ENCODE measurements at regions not wholly inside any gene's neighbourhood (a gene's known extent, or its start where the extent isn't known, plus 50 kb on each side); places are given as distances from the start of the nearest gene placed in this dataset.

DNA sequence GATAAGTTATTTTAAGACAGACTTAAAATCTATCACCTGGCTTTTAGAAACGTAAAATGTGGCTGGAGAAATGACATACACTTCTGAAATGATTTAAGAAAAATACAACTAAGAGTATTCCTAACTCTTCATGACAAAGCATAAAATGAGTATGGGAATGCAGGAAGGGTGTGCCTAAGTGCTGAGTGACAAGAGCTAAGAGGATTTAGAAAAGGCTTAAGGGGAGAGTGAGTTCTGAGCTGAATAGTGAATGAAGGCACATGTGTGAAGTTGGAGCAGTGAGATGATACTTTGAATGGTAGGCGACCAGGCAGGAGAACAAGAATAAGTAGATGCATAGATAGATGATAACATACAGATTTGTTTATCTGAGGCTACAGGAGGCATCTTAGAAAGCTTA is 458.3 kb upstream of the TENM3 start:
- Histone ChIP-seq H3K4me1 (ENCODE audit: insufficient read depth, low read length) (no peaks in the 10 kb centered on the region), H3K27me3 (ENCODE audit: control insufficient read depth in 1 of 2, insufficient read depth in 2 of 2, low read length in 2 of 2) (no peaks in the 10 kb centered on the region; a peak in 1 of 5 replicates), H3K9ac (ENCODE audit: insufficient read depth, low read depth, low read length) (no peak overlapping the region), H3K4me2 (ENCODE audit: low read depth, low read length) (no peak overlapping the region), H3K36me3 (replicated peaks in 1 of 2; ENCODE audit: control insufficient read depth in 1 of 2, insufficient read depth in 2 of 2, low read length in 2 of 2) (no peaks in the 10 kb centered on the region), H2AFZ (ENCODE audit: low read length) (no peak overlapping the region), H3K27ac (ENCODE audit: extremely low read length, insufficient read depth, low read length) (no peak overlapping the region), H3K4me3 (replicated peaks in 1 of 3; ENCODE audit: insufficient read depth in 1 of 3, low read depth in 2 of 3, low read length in 3 of 3) (no peak overlapping the region), H3K79me2 (ENCODE audit: insufficient read depth, low read length) (no peaks in the 10 kb centered on the region), H4K20me1 (ENCODE audit: insufficient read depth, low read length) (no peaks in the 10 kb centered on the region), H3K9me3 (ENCODE audit: low read length) (no peaks in the 10 kb centered on the region)
- ChIA-PET CTCF (ENCODE audit: low intra/inter-chr PET ratio, low total read pairs) (no interaction called here), POLR2A (no interaction called here)
- DNase-seq (ENCODE audit: low spot score) (no peak), ATAC-seq (no peak), FAIRE-seq (no peak)
- no TSS peak for BruUV-seq (replicated peaks)
- intact Hi-C loops (cut with micrococcal nuclease; ENCODE audit: unreplicated experiment) (no loop called here), in situ Hi-C loops (cut with HindIII; ENCODE audit: extremely low pct_ligation_motif_present, low pct_unique_long_range_greater_than_20kb) (no loop called here)
- no peak for TF ChIP-seq TMF1 (CRISPR knock-in tag; IDR thresholded peaks at IDR 0.05; ENCODE audit: low read depth)
- TF ChIP-seq SMAD3 (CRISPR knock-in tag; IDR thresholded peaks at IDR 0.05), result no peak
- TF ChIP-seq ETV6 (CRISPR knock-in tag; conservative IDR thresholded peaks at IDR 0.05), result no peak
- TF ChIP-seq ZFP90 (CRISPR knock-in tag; IDR thresholded peaks at IDR 0.05; ENCODE audit: borderline replicate concordance), result no peak
- no peak for TF ChIP-seq CEBPZ (IDR thresholded peaks at IDR 0.05; ENCODE audit: low read length)
- TF ChIP-seq, protein P1, sequence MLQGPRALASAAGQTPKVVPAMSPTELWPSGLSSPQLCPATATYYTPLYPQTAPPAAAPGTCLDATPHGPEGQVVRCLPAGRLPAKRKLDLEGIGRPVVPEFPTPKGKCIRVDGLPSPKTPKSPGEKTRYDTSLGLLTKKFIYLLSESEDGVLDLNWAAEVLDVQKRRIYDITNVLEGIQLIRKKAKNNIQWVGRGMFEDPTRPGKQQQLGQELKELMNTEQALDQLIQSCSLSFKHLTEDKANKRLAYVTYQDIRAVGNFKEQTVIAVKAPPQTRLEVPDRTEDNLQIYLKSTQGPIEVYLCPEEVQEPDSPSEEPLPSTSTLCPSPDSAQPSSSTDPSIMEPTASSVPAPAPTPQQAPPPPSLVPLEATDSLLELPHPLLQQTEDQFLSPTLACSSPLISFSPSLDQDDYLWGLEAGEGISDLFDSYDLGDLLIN (CRISPR knock-in tag; IDR thresholded peaks at IDR 0.05; ENCODE audit: borderline replicate concordance), result no peak
- TF ChIP-seq, protein P2, sequence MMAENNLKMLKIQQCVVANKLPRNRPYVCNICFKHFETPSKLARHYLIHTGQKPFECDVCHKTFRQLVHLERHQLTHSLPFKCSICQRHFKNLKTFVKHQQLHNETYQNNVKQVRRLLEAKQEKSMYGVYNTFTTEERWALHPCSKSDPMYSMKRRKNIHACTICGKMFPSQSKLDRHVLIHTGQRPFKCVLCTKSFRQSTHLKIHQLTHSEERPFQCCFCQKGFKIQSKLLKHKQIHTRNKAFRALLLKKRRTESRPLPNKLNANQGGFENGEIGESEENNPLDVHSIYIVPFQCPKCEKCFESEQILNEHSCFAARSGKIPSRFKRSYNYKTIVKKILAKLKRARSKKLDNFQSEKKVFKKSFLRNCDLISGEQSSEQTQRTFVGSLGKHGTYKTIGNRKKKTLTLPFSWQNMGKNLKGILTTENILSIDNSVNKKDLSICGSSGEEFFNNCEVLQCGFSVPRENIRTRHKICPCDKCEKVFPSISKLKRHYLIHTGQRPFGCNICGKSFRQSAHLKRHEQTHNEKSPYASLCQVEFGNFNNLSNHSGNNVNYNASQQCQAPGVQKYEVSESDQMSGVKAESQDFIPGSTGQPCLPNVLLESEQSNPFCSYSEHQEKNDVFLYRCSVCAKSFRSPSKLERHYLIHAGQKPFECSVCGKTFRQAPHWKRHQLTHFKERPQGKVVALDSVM (CRISPR knock-in tag; IDR thresholded peaks at IDR 0.05), result no peak
- no peak for TF ChIP-seq SRF (IDR thresholded peaks at IDR 0.05; ENCODE audit: low read depth, low read length)
- no peak for TF ChIP-seq ASH2L (IDR thresholded peaks at IDR 0.05; ENCODE audit: insufficient read length, low read depth, low read length)
- TF ChIP-seq HNRNPLL (IDR thresholded peaks at IDR 0.05; ENCODE audit: low read depth, low read length, poor library complexity, severe bottlenecking), result no peak
- no peak for TF ChIP-seq NFE2 (CRISPR knock-in tag; IDR thresholded peaks at IDR 0.05)
- TF ChIP-seq TBL1XR1 (IDR thresholded peaks at IDR 0.05; ENCODE audit: borderline replicate concordance, low read length, partially characterized antibody), result no peak
- TF ChIP-seq ZNF552 (CRISPR knock-in tag; IDR thresholded peaks at IDR 0.05; ENCODE audit: borderline replicate concordance), result no peak
- 2% methylated on average over 2 of the region's 2 CpGs for WGBS (ENCODE audit: low lambda C conversion rate)

All from HepG2 (cell line).